Trophoblast cell (in vitro differentiated cells and primary cell): ENCODE measurements at regions not wholly inside any gene's neighbourhood (a gene's known extent, or its start where the extent isn't known, plus 50 kb on each side); places are given as distances from the start of the nearest gene placed in this dataset.

Source experiments
- DNase-seq, 2 donors: peaks; one replicate each; pipeline ENCODE4 v3.0.0-alpha.2; 2016
- H2AFZ ChIP-seq: 2 replicates; pipeline ENCODE4 v1.6.1; 2013; ENCODE audit warnings: low read length, moderate library complexity, mild to moderate bottlenecking; ENCODE audit not compliant: insufficient read depth, poor library complexity
- H2AK5ac ChIP-seq: 2 replicates; pipeline ENCODE4 v1.6.1; 2013; ENCODE audit warnings: mild to moderate bottlenecking, low read length
- H2BK120ac ChIP-seq: 2 replicates; pipeline ENCODE4 v1.6.1; 2013; ENCODE audit warnings: low read length, mild to moderate bottlenecking, moderate library complexity; ENCODE audit not compliant: insufficient read depth, poor library complexity
- H2BK12ac ChIP-seq: 2 replicates; pipeline ENCODE4 v1.6.1; 2013; ENCODE audit warnings: mild to moderate bottlenecking, low read length, moderate library complexity
- H2BK5ac ChIP-seq: 2 replicates; pipeline ENCODE4 v1.6.1; 2013; ENCODE audit warnings: low read length, low read depth, moderate library complexity, mild to moderate bottlenecking; ENCODE audit not compliant: poor library complexity
- H3K14ac ChIP-seq: 2 replicates; pipeline ENCODE4 v1.6.1; 2013; ENCODE audit warnings: mild to moderate bottlenecking, low read length
- H3K18ac ChIP-seq: 2 replicates; pipeline ENCODE4 v1.6.1; 2013; ENCODE audit warnings: mild to moderate bottlenecking, low read length
- H3K23ac ChIP-seq: 2 replicates; pipeline ENCODE4 v1.6.1; 2013; ENCODE audit warnings: low read length
- H3K27ac ChIP-seq: 2 replicates; pipeline ENCODE4 v1.5.1; 2013; ENCODE audit warnings: low read depth, mild to moderate bottlenecking, inconsistent platforms, low read length, moderate library complexity
- H3K27me3 ChIP-seq: 2 replicates; pipeline ENCODE4 v1.6.1; 2013; ENCODE audit warnings: inconsistent platforms, mild to moderate bottlenecking, low read length, moderate library complexity; ENCODE audit not compliant: insufficient read depth
- H3K36me3 ChIP-seq, 2 experiments: 1 replicate in 1 of 2; 2 replicates in 1 of 2; pipeline ENCODE4 v1.6.1; 2013; ENCODE audit warnings: low read length in 2 of 2, mild to moderate bottlenecking in 2 of 2, moderate library complexity in 1 of 2; ENCODE audit not compliant: insufficient read depth in 2 of 2, control insufficient read depth in 1 of 2
- H3K4ac ChIP-seq: 2 replicates; pipeline ENCODE4 v1.6.1; 2013; ENCODE audit warnings: low read depth, mild to moderate bottlenecking, low read length, moderate library complexity
- H3K4me1 ChIP-seq, 2 experiments: 1 replicate in 1 of 2; 2 replicates in 1 of 2; pipeline ENCODE4 v1.6.1; 2013; ENCODE audit warnings: low read length in 2 of 2, mild to moderate bottlenecking in 2 of 2, moderate library complexity in 1 of 2; ENCODE audit not compliant: insufficient read depth in 2 of 2, control insufficient read depth in 1 of 2
- H3K4me2 ChIP-seq: 2 replicates; pipeline ENCODE4 v1.6.1; 2013; ENCODE audit warnings: inconsistent platforms, mild to moderate bottlenecking, low read length, moderate library complexity
- H3K4me3 ChIP-seq: 2 replicates; pipeline ENCODE4 v1.5.1; 2013; ENCODE audit warnings: mild to moderate bottlenecking, low read depth, low read length, inconsistent platforms
- H3K79me1 ChIP-seq: one replicate; pipeline ENCODE4 v1.6.1; 2013; ENCODE audit warnings: low read length
- H3K79me2 ChIP-seq: 2 replicates; pipeline ENCODE4 v1.6.1; 2013; ENCODE audit warnings: low read length, mild to moderate bottlenecking; ENCODE audit not compliant: control insufficient read depth, insufficient read depth, poor library complexity
- H3K9ac ChIP-seq: 2 replicates; pipeline ENCODE4 v1.6.1; 2013; ENCODE audit warnings: mild to moderate bottlenecking, low read length
- H3K9me3 ChIP-seq: 2 replicates; pipeline ENCODE4 v1.6.1; 2013; ENCODE audit warnings: low read depth, mild to moderate bottlenecking, control low read depth, inconsistent platforms, low read length; ENCODE audit not compliant: insufficient read depth
- H4K12ac ChIP-seq: 2 replicates; pipeline ENCODE4 v1.6.1; 2013; ENCODE audit warnings: low read depth, mild to moderate bottlenecking, low read length, moderate library complexity
- H4K8ac ChIP-seq: 2 replicates; pipeline ENCODE4 v1.6.1; 2013; ENCODE audit warnings: low read depth, mild to moderate bottlenecking, low read length, moderate library complexity
- H4K91ac ChIP-seq: one replicate; pipeline ENCODE4 v1.6.1; 2013; ENCODE audit warnings: low read depth, mild to moderate bottlenecking, low read length, moderate library complexity
- WGBS: extraction: QIAGEN DNeasy Blood & Tissue Kit; methylation state at CpG from one replicate; pipeline ENCODE4 v1.1.7; 2013; ENCODE audit warnings: missing lambda C conversion rate; ENCODE audit not compliant: insufficient read length, insufficient coverage; ENCODE audit errors: extremely low coverage; 5-methylcytosine and 5-hydroxymethylcytosine counted together

GRCh38 chr5:6069496-6070185 lies 308.7 kb downstream of the MED10 start:
- Histone ChIP-seq H3K4ac (no peak overlapping the region), H2AFZ (no peak overlapping the region), H3K27me3 (no peaks in the 10 kb centered on the region), H3K18ac (no peak overlapping the region), H2BK5ac (no peak overlapping the region), H3K4me2 (no peak overlapping the region), H3K9me3 (no peaks in the 10 kb centered on the region), H3K9ac (no peak overlapping the region), H3K14ac (no peak overlapping the region), H3K36me3 (no peaks in the 10 kb centered on the region), H2BK12ac (no peak overlapping the region), H2AK5ac (no peak overlapping the region), H4K8ac (no peak overlapping the region), H4K91ac (no peak overlapping the region), H3K4me3 (no peak overlapping the region), H3K4me1 (peaks cover 0 to 3% of the 10 kb centered on the region in 2 experiments), H3K79me2 (no peaks in the 10 kb centered on the region), H3K23ac (no peak overlapping the region), H4K12ac (no peak overlapping the region), H2BK120ac (no peak overlapping the region), H3K79me1 (no peaks in the 10 kb centered on the region), H3K27ac (no peak overlapping the region)
- WGBS: no CpG with 5 or more reads among the region's 4 CpGs
- no peak for DNase-seq

- WGBS: no CpG with 5 or more reads among the region's 1 CpG
- H3K79me1 ChIP-seq: no peaks in the 10 kb centered on the region
- H3K14ac ChIP-seq: no peak overlapping the region
- no peaks in the 10 kb centered on the region for H3K4me1 ChIP-seq
- H3K79me2 ChIP-seq: no peaks in the 10 kb centered on the region
- no peak overlapping the region for H2BK12ac ChIP-seq
- no peak for DNase-seq
- no peaks in the 10 kb centered on the region for H3K36me3 ChIP-seq
- no peak overlapping the region for H3K9ac ChIP-seq
- no peak overlapping the region for H4K91ac ChIP-seq
- no peak overlapping the region for H3K4ac ChIP-seq
- no peak overlapping the region for H2BK120ac ChIP-seq
- H2AK5ac ChIP-seq: no peak overlapping the region
- no peaks in the 10 kb centered on the region for H3K27me3 ChIP-seq
- no peak overlapping the region for H3K4me2 ChIP-seq
- no peak overlapping the region for H2AFZ ChIP-seq
- no peak overlapping the region for H3K4me3 ChIP-seq
- H3K27ac ChIP-seq: no peak overlapping the region
- no peak overlapping the region for H2BK5ac ChIP-seq
- no peak overlapping the region for H3K23ac ChIP-seq
- no peak overlapping the region for H4K12ac ChIP-seq
- H3K9me3 ChIP-seq: peaks cover 2% of the 10 kb centered on the region
- no peak overlapping the region for H3K18ac ChIP-seq
- H4K8ac ChIP-seq: no peak overlapping the region
Measured at GRCh38 chr5:6066016-6066415, 312.3 kb downstream of the MED10 start.

- H4K8ac ChIP-seq: no peak overlapping the region
- H3K4me2 ChIP-seq: no peak overlapping the region
- no peak overlapping the region for H2BK120ac ChIP-seq
- H3K27ac ChIP-seq: no peak overlapping the region
- no peak overlapping the region for H3K14ac ChIP-seq
- no peak overlapping the region for H4K12ac ChIP-seq
- H3K4me1 ChIP-seq: no peaks in the 10 kb centered on the region
- no peaks in the 10 kb centered on the region for H3K27me3 ChIP-seq
- H2AFZ ChIP-seq: no peak overlapping the region
- no peak overlapping the region for H2BK12ac ChIP-seq
- no peak overlapping the region for H4K91ac ChIP-seq
- no peak overlapping the region for H3K23ac ChIP-seq
- H3K79me2 ChIP-seq: no peaks in the 10 kb centered on the region
- H3K4ac ChIP-seq: no peak overlapping the region
- DNase-seq: no peak
- H3K9ac ChIP-seq: no peak overlapping the region
- no peak overlapping the region for H3K4me3 ChIP-seq
- WGBS: no CpG with 5 or more reads among the region's 12 CpGs
- H2AK5ac ChIP-seq: no peak overlapping the region
- no peak overlapping the region for H2BK5ac ChIP-seq
- no peaks in the 10 kb centered on the region for H3K36me3 ChIP-seq
- peaks cover 2% of the 10 kb centered on the region for H3K9me3 ChIP-seq
- no peak overlapping the region for H3K18ac ChIP-seq
- H3K79me1 ChIP-seq: no peaks in the 10 kb centered on the region
Measured at GRCh38 chr5:6059137-6059800, 319.1 kb downstream of the MED10 start.

GRCh38 chr5:6058055-6058715 lies 320.2 kb downstream of the MED10 start:
- Histone ChIP-seq H3K14ac (no peak overlapping the region), H3K79me1 (no peaks in the 10 kb centered on the region), H3K36me3 (no peaks in the 10 kb centered on the region), H4K12ac (no peak overlapping the region), H3K4me2 (no peak overlapping the region), H3K27me3 (no peaks in the 10 kb centered on the region), H2AK5ac (no peak overlapping the region), H2BK12ac (no peak overlapping the region), H3K9me3 (peaks cover 2% of the 10 kb centered on the region), H3K23ac (no peak overlapping the region), H3K18ac (no peak overlapping the region), H3K4me3 (no peak overlapping the region), H3K27ac (no peak overlapping the region), H2AFZ (no peak overlapping the region), H4K8ac (no peak overlapping the region), H2BK5ac (no peak overlapping the region), H4K91ac (no peak overlapping the region), H3K79me2 (no peaks in the 10 kb centered on the region), H3K9ac (no peak overlapping the region), H2BK120ac (no peak overlapping the region), H3K4me1 (no peaks in the 10 kb centered on the region), H3K4ac (no peak overlapping the region)
- DNase-seq: no peak
- no CpG with 5 or more reads among the region's 14 CpGs for WGBS
